NB4 (cell line): ENCODE measurements at regions not wholly inside any gene's neighbourhood (a gene's known extent, or its start where the extent isn't known, plus 50 kb on each side); places are given as distances from the start of the nearest gene placed in this dataset.

ENCODE experiments used
- DNase-seq: peaks from one replicate; pipeline ENCODE4 v3.0.0; 2010; ENCODE audit warnings: low read depth
- H3K4me3 ChIP-seq: one replicate; pipeline ENCODE4 v1.5.1; 2011; ENCODE audit warnings: mild to moderate bottlenecking, low read depth, low read length, moderate library complexity
- CTCF ChIP-seq: IDR thresholded peaks from one replicate; pipeline ENCODE4 v1.5.1; 2012; ENCODE audit warnings: low read depth, low read length
- MAX ChIP-seq: IDR thresholded peaks from 2 replicates; pipeline ENCODE4 v1.6.1; 2011; ENCODE audit warnings: low read depth, low read length
- MYC ChIP-seq: IDR thresholded peaks from 2 replicates; pipeline ENCODE4 v1.6.1; 2011; ENCODE audit warnings: low read depth, low read length
- POLR2A ChIP-seq: IDR thresholded peaks from 2 replicates; pipeline ENCODE4 v1.6.1; 2011; ENCODE audit warnings: mild to moderate bottlenecking; ENCODE audit not compliant: insufficient read length; ENCODE audit errors: extremely low read depth

GRCh38 chr13:73244467-73244866, 185.7 kb downstream of the KLF5 start:
- no peak overlapping the region for H3K4me3 ChIP-seq
- DNase-seq, result no peak
- no peak for TF ChIP-seq MYC
- no peak for TF ChIP-seq MAX
- TF ChIP-seq POLR2A, result no peak
- no peak for TF ChIP-seq CTCF

- TF ChIP-seq CTCF, result no peak
- TF ChIP-seq POLR2A, result no peak
- TF ChIP-seq MAX, result no peak
- no peak for TF ChIP-seq MYC
- no peak overlapping the region for H3K4me3 ChIP-seq
- DNase-seq, result no peak
Observed at GRCh38 chr13:73242515-73243015, 183.8 kb downstream of the KLF5 start.

GRCh38 chr13:73240193-73240592, 181.4 kb downstream of the KLF5 start:
- no peak overlapping the region for H3K4me3 ChIP-seq
- no peak for TF ChIP-seq MYC
- no peak for TF ChIP-seq CTCF
- TF ChIP-seq MAX, result no peak
- no peak for TF ChIP-seq POLR2A
- DNase-seq, result no peak

- H3K4me3 ChIP-seq, result no peak overlapping the region
- TF ChIP-seq POLR2A (no peak), CTCF (no peak), MYC (no peak), MAX (no peak)
- DNase-seq, result no peak
Observed at GRCh38 chr13:73235385-73235784, 176.6 kb downstream of the KLF5 start.

- no peak for TF ChIP-seq MYC
- no peak for TF ChIP-seq MAX
- TF ChIP-seq CTCF, result no peak
- no peak for TF ChIP-seq POLR2A
- H3K4me3 ChIP-seq, result no peak overlapping the region
- peak; percentile 21 for DNase-seq
Observed at GRCh38 chr13:73231471-73231870, 172.7 kb downstream of the KLF5 start.
